IMR-90 (cell line): ENCODE measurements at regions not wholly inside any gene's neighbourhood (a gene's known extent, or its start where the extent isn't known, plus 50 kb on each side); places are given as distances from the start of the nearest gene placed in this dataset.

Source experiments
- CEBPB ChIP-seq: IDR thresholded peaks from 2 replicates; pipeline ENCODE4 v1.6.1; 2012; ENCODE audit warnings: low read depth, low read length, improper control_type of control experiment
- CHD1 ChIP-seq: IDR thresholded peaks from 2 replicates; pipeline ENCODE4 v1.6.1; 2012; ENCODE audit warnings: low read depth, low read length, improper control_type of control experiment
- CTCF ChIP-seq: conservative IDR thresholded peaks from 2 replicates; pipeline ENCODE4 v1.5.1; 2012; ENCODE audit warnings: mild to moderate bottlenecking, low read depth, low read length, improper control_type of control experiment
- ELK1 ChIP-seq: fragments of 150-350 bp; IDR thresholded peaks from 2 replicates; pipeline ENCODE4 v1.6.1; 2016; ENCODE audit warnings: low read depth, mild to moderate bottlenecking, low read length, moderate library complexity, borderline replicate concordance
- MAFK ChIP-seq: IDR thresholded peaks from 2 replicates; pipeline ENCODE4 v1.6.1; 2012; ENCODE audit warnings: low read depth, low read length, improper control_type of control experiment
- MAZ ChIP-seq: IDR thresholded peaks from 2 replicates; pipeline ENCODE4 v1.6.1; 2012; ENCODE audit warnings: low read depth, mild to moderate bottlenecking, low read length, improper control_type of control experiment, moderate library complexity, borderline replicate concordance
- POLR2A ChIP-seq: IDR thresholded peaks from 2 replicates; pipeline ENCODE4 v1.6.1; 2012; ENCODE audit warnings: mild to moderate bottlenecking, low read depth, low read length
- RAD21 ChIP-seq: IDR thresholded peaks from 2 replicates; pipeline ENCODE4 v1.6.1; 2012; ENCODE audit warnings: low read length, improper control_type of control experiment
- RCOR1 ChIP-seq: IDR thresholded peaks from 2 replicates; pipeline ENCODE4 v1.6.1; 2012; ENCODE audit warnings: mild to moderate bottlenecking, low read length, improper control_type of control experiment; ENCODE audit not compliant: insufficient replicate concordance
- RFX5 ChIP-seq: IDR thresholded peaks from 2 replicates; pipeline ENCODE4 v1.8.0; 2012; ENCODE audit warnings: low read depth, mild to moderate bottlenecking, low read length, moderate library complexity
- SMC3 ChIP-seq: fragments of 150-350 bp; IDR thresholded peaks from 2 replicates; pipeline ENCODE4 v1.6.1; 2016; ENCODE audit warnings: low read depth, mild to moderate bottlenecking, antibody characterized with exemption, low read length, moderate library complexity
- USF2 ChIP-seq: fragments of 150-350 bp; IDR thresholded peaks from 2 replicates; pipeline ENCODE4 v1.6.1; 2017; ENCODE audit warnings: mild to moderate bottlenecking, antibody characterized with exemption, low read length, low read depth

- TF ChIP-seq CHD1 (no peak), CTCF (no peak), SMC3 (no peak), POLR2A (no peak), ELK1 (no peak), RFX5 (no peak), CEBPB (no peak), MAZ (no peak), RAD21 (no peak), RCOR1 (no peak), MAFK (no peak), USF2 (no peak)
Observed at GRCh38 chr13:30091035-30091434, 216.3 kb downstream of the KATNAL1 start.
